Epithelial cell of esophagus (primary cell): ENCODE measurements at regions not wholly inside any gene's neighbourhood (a gene's known extent, or its start where the extent isn't known, plus 50 kb on each side); places are given as distances from the start of the nearest gene placed in this dataset.

Source experiments
- DNase-seq: peaks from one replicate; pipeline ENCODE4 v3.0.0; 2010; ENCODE audit warnings: low read depth
- H3K4me3 ChIP-seq: 2 replicates; pipeline ENCODE4 v1.5.1; 2011; ENCODE audit warnings: mild to moderate bottlenecking, low read length, control low read depth
- TF ChIP-seq, protein P1 (sequence below): IDR thresholded peaks from 2 replicates; pipeline ENCODE4 v1.5.1; 2011; ENCODE audit warnings: low read depth, mild to moderate bottlenecking, low read length, control low read depth, inconsistent platforms; ENCODE audit not compliant: insufficient read depth; ENCODE audit errors: missing control alignments

DNA sequence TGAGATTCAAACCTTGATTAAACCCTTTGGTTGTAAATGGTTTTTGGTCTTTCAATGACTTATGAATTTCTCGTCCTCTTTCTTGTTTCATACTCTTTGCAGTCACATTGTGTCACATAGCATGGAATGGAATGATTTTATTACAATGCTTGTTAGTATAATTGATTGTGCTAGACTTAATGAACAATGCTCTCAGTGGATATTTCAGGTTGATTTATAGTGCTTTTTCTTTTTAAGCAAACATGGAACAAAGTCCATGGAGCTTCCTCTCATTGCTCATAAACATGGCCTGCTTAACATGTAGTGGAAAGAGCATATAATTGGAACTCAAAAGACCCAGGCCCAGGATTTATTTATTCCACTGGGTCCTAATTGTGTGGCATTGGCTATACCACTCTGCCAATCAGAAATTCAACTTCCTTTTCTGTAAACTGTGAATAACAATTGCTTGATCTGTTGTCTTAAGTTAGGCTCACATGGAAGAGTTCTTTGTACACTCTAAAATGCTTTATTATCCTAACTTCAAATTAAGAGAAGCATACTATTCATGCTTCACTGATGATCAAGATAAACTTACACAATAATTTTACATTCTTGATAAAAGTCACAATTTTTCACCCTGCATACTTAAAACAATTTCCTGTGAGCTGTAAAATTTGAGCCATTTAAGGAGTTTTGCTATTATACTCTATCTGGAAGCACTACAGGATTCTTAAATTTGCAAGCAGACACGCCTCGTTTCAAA, 370.5 kb upstream of the PDE3A start:
- no peak for DNase-seq
- H3K4me3 ChIP-seq: no peak overlapping the region
- TF ChIP-seq, protein P1, sequence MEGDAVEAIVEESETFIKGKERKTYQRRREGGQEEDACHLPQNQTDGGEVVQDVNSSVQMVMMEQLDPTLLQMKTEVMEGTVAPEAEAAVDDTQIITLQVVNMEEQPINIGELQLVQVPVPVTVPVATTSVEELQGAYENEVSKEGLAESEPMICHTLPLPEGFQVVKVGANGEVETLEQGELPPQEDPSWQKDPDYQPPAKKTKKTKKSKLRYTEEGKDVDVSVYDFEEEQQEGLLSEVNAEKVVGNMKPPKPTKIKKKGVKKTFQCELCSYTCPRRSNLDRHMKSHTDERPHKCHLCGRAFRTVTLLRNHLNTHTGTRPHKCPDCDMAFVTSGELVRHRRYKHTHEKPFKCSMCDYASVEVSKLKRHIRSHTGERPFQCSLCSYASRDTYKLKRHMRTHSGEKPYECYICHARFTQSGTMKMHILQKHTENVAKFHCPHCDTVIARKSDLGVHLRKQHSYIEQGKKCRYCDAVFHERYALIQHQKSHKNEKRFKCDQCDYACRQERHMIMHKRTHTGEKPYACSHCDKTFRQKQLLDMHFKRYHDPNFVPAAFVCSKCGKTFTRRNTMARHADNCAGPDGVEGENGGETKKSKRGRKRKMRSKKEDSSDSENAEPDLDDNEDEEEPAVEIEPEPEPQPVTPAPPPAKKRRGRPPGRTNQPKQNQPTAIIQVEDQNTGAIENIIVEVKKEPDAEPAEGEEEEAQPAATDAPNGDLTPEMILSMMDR: no peak

DNA sequence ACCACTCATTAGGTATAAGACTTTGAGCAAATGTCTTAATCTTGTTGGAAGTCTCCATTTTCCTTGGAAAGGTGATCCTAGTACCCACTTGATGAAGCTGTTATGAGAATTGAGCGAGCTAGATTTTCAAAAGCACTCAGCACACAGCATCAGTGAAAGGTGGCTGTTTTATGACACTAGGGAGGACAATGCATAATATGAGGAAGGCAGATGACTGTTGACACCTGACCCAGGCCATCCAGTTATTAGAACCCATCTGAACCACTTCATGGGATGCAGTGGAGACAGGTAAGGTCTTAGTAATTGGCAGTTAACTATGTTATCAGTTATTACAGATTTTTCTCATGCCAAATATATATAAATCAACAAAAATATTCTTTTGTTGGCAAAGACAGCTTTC, 369.9 kb upstream of the PDE3A start:
- no peak for DNase-seq
- no peak overlapping the region for H3K4me3 ChIP-seq
- TF ChIP-seq, protein P1: no peak

DNA sequence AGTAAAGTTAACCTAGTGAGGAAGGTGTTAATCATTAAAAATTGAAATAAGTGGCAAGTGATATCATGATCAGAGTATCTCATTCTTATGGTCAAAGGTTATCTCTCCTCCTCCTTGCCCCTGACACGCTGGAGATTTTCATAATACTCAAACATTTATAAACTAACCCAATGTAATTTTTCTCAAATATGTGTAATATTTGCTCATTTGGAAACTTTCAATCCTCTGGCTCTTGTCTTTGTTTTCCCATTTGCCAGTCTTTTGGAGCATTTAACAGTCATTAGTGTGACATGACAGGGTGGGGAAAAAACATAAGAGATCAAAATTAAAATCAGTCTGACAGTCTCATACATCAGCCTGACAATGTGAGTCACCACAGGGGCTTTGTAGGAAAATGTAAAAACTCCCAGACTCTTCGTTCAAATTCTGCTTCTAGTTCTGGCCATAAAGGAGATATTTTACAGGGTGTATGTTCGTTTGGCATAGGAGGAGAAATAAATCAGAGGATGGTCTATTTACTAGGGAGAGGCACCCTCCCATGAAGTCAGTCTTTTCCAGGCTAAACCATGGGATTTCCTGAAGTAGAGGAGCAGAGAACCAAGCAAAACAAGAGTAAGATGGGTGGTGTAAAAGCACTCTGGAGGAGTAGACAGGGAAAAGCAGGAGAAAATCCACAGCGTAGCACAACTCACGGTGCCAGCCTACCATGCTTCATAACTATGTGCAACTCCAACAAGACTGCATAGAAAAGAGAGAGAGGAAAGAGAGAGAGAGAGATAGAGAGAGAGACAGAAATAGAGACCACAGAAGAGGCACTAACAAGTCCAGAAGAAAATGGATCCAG, 369.2 kb upstream of the PDE3A start:
- TF ChIP-seq, protein P1: no peak
- no peak overlapping the region for H3K4me3 ChIP-seq

GRCh38 chr12:19999805-20000138, 368.6 kb upstream of the PDE3A start:
- DNase-seq: no peak
- TF ChIP-seq, protein P1: no peak
- H3K4me3 ChIP-seq: no peak overlapping the region

More for the DNA sequence above, 369.2 kb upstream of the PDE3A start:
- no peak for DNase-seq

DNA sequence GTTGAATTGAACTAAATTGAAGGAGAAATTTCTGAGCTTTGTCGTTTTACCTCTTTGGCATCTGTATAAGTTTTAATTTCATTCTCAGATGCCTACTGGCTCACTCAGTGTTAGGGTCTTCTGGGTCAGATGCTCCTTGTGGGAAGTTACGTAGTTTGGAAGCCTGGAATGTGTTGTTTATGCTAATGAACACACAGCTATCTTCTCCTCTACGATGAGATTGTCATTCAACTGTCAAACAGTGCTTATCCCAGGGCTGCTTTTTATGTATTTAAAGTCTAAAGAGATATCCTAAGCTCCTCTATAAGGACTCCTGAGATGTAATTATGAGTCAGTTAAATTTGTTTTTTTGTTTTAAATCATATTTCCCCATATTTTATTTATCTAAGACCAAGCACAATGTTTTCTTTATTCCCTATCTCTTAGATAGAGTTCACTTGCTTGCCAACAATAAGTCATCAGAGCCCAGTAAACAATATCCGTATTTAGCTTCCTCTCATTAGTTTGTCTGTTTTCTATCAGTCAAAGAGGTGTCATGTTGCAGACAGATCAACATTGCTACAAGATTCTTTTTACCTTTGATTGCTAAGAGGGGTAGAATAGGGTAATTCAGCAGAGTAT, 368.0 kb upstream of the PDE3A start:
- TF ChIP-seq, protein P1: no peak
- no peak overlapping the region for H3K4me3 ChIP-seq
- DNase-seq: no peak

GRCh38 chr12:20003252-20003651, 365.1 kb upstream of the PDE3A start:
- no peak overlapping the region for H3K4me3 ChIP-seq
- TF ChIP-seq, protein P1: no peak
- DNase-seq: no peak
